H1 (cell line): ENCODE measurements at regions not wholly inside any gene's neighbourhood (a gene's known extent, or its start where the extent isn't known, plus 50 kb on each side); places are given as distances from the start of the nearest gene placed in this dataset.

Experiments
- CTCF ChIA-PET: fragments of 300-600 bp; sonication (Branson Sonifier 250); formaldehyde crosslinking; loops from one replicate; lab custom pipeline; 2021; ENCODE audit not compliant: partially characterized antibody; lab: Charles Lee
- POLR2A ChIA-PET: fragments of 300-600 bp; sonication (Branson Sonifier 250); formaldehyde crosslinking; loops from one replicate; lab custom pipeline; 2021; ENCODE audit warnings: inconsistent platforms; ENCODE audit not compliant: partially characterized antibody; lab: Charles Lee
- DNase-seq, 2 experiments: peaks; one replicate each; pipeline versions ENCODE4 v3.0.0 to v3.0.0-alpha.2; 2010 to 2022; ENCODE audit warnings: low spot score in 2 of 2, low read depth in 1 of 2, mixed read lengths in 1 of 2
- FAIRE-seq: peaks from 2 replicates; lab custom pipeline; 2011; peaks lifted over from hg19 to GRCh38; lab: Jason Lieb, UNC
- H2AFZ ChIP-seq: 2 replicates; pipeline ENCODE4 v1.8.1; 2012; ENCODE audit warnings: low read length, inconsistent platforms
- H2AK5ac ChIP-seq: 2 replicates; pipeline ENCODE4 v1.6.1; 2013; ENCODE audit warnings: low read depth, low read length
- H2BK120ac ChIP-seq: replicated peaks from 2 replicates; pipeline ENCODE3; 2013; ENCODE audit warnings: low read depth, low read length, inconsistent platforms
- H2BK12ac ChIP-seq: 2 replicates; pipeline ENCODE4 v1.6.1; 2013; ENCODE audit warnings: low read depth, low read length
- H2BK15ac ChIP-seq: 2 replicates; pipeline ENCODE4 v1.6.1; 2013; ENCODE audit warnings: low read length
- H2BK20ac ChIP-seq: 2 replicates; pipeline ENCODE4 v1.6.1; 2013; ENCODE audit warnings: low read length
- H2BK5ac ChIP-seq: 2 replicates; pipeline ENCODE4 v1.6.1; 2013; ENCODE audit warnings: low read depth, low read length
- H3K14ac ChIP-seq: 2 replicates; pipeline ENCODE4 v1.6.1; 2013; ENCODE audit warnings: inconsistent platforms; ENCODE audit not compliant: insufficient read length
- H3K18ac ChIP-seq: 2 replicates; pipeline ENCODE4 v1.6.1; 2013; ENCODE audit warnings: low read length; ENCODE audit errors: extremely low read depth
- H3K23ac ChIP-seq: 2 replicates; pipeline ENCODE4 v1.6.1; 2013; ENCODE audit warnings: inconsistent platforms; ENCODE audit not compliant: insufficient read length
- H3K23me2 ChIP-seq: 2 replicates; pipeline ENCODE4 v1.6.1; 2013; ENCODE audit warnings: low read depth, low read length
- H3K27ac ChIP-seq: 2 replicates; pipeline ENCODE4 v1.6.1; 2011; ENCODE audit warnings: low read depth, low read length, inconsistent platforms
- H3K27me3 ChIP-seq, 4 experiments: replicated peaks in 1 of 4; 1 replicate in 1 of 4; 2 replicates in 3 of 4; pipeline versions ENCODE4 v1.6.1 to v1.8.1; 2011 to 2013; ENCODE audit warnings: low read length in 3 of 4, mild to moderate bottlenecking in 3 of 4, inconsistent platforms in 2 of 4, mixed read lengths in 2 of 4, moderate library complexity in 1 of 4; ENCODE audit not compliant: control insufficient read depth in 3 of 4, insufficient read depth in 3 of 4; ENCODE audit errors: extremely low read depth in 1 of 4
- H3K36me3 ChIP-seq, 4 experiments: 2 replicates each; pipeline versions ENCODE4 v1.6.1 to v1.8.1; 2011 to 2013; ENCODE audit warnings: mild to moderate bottlenecking in 4 of 4, low read length in 3 of 4, moderate library complexity in 2 of 4, control low read depth in 1 of 4, inconsistent platforms in 1 of 4; ENCODE audit not compliant: insufficient read depth in 4 of 4, control insufficient read depth in 2 of 4
- H3K4ac ChIP-seq: replicated peaks from 2 replicates; pipeline ENCODE3; 2013; ENCODE audit warnings: low read length, low read depth, mixed read lengths, inconsistent platforms; ENCODE audit not compliant: insufficient read length
- H3K4me1 ChIP-seq, 4 experiments: replicated peaks in 1 of 4; 1 replicate in 1 of 4; 2 replicates in 3 of 4; pipeline versions ENCODE4 v1.6.1 to v1.8.1; 2011 to 2013; ENCODE audit warnings: low read length in 3 of 4, inconsistent platforms in 2 of 4, mixed read lengths in 1 of 4; ENCODE audit not compliant: insufficient read depth in 4 of 4, control insufficient read depth in 3 of 4
- H3K4me2 ChIP-seq, 2 experiments: 2 replicates each; pipeline versions ENCODE4 v1.6.1 to v1.8.1; 2011 to 2013; ENCODE audit warnings: low read depth in 2 of 2, low read length in 2 of 2, control low read depth in 1 of 2, inconsistent platforms in 1 of 2, mild to moderate bottlenecking in 1 of 2; ENCODE audit not compliant: insufficient read depth in 1 of 2
- H3K4me3 ChIP-seq, 4 experiments: fragments of 200-600, 300-600 bp in 1 of 4; sonication (generic), shearing (Covaris generic), sonication (Bioruptor Twin) in 1 of 4; 2 replicates each; pipeline versions ENCODE4 v1.5.1 to v1.8.1; 2011 to 2016; ENCODE audit warnings: low read length in 4 of 4, low read depth in 3 of 4, control low read depth in 2 of 4, inconsistent platforms in 2 of 4, mild to moderate bottlenecking in 2 of 4, mixed read lengths in 1 of 4, moderate library complexity in 1 of 4; ENCODE audit not compliant: insufficient read depth in 2 of 4; ENCODE audit errors: extremely low read depth in 1 of 4
- H3K56ac ChIP-seq: replicated peaks from 2 replicates; pipeline ENCODE3; 2013; ENCODE audit warnings: low read depth, mild to moderate bottlenecking, mixed read lengths, low read length, inconsistent platforms; ENCODE audit not compliant: insufficient read length
- H3K79me1 ChIP-seq: 2 replicates; pipeline ENCODE4 v1.6.1; 2013; ENCODE audit warnings: low read depth, low read length, control low read depth
- H3K79me2 ChIP-seq, 2 experiments: 2 replicates each; pipeline versions ENCODE4 v1.6.1 to v1.8.1; 2012 to 2013; ENCODE audit warnings: low read length in 2 of 2, mild to moderate bottlenecking in 2 of 2, inconsistent platforms in 1 of 2; ENCODE audit not compliant: insufficient read depth in 2 of 2, control insufficient read depth in 1 of 2
- H3K9ac ChIP-seq, 4 experiments: replicated peaks in 1 of 4; 1 replicate in 1 of 4; 2 replicates in 3 of 4; pipeline versions ENCODE4 v1.6.1 to v1.8.1; 2011 to 2013; ENCODE audit warnings: low read depth in 3 of 4, low read length in 3 of 4, control low read depth in 2 of 4, mild to moderate bottlenecking in 2 of 4, moderate library complexity in 2 of 4, inconsistent platforms in 1 of 4; ENCODE audit errors: extremely low read depth in 1 of 4
- H3K9me3 ChIP-seq, 2 experiments: 2 replicates each; pipeline versions ENCODE4 v1.6.1 to v1.8.1; 2012 to 2013; ENCODE audit warnings: mild to moderate bottlenecking in 2 of 2, moderate library complexity in 2 of 2, control low read depth in 1 of 2, inconsistent platforms in 1 of 2, low read depth in 1 of 2, low read length in 1 of 2, mixed read lengths in 1 of 2; ENCODE audit not compliant: insufficient read depth in 2 of 2
- H4K20me1 ChIP-seq, 2 experiments: replicated peaks in 1 of 2; 2 replicates each; pipeline versions ENCODE3 to v1.8.1; 2011 to 2013; ENCODE audit warnings: inconsistent platforms in 2 of 2, low read length in 2 of 2, mild to moderate bottlenecking in 1 of 2; ENCODE audit not compliant: insufficient read depth in 2 of 2, control insufficient read depth in 1 of 2
- H4K5ac ChIP-seq: 2 replicates; pipeline ENCODE4 v1.6.1; 2013; ENCODE audit warnings: low read length, low read depth, mixed read lengths, inconsistent platforms; ENCODE audit not compliant: insufficient read length
- H4K8ac ChIP-seq: 2 replicates; pipeline ENCODE4 v1.8.0; 2013; ENCODE audit warnings: mild to moderate bottlenecking, moderate library complexity, low read length, inconsistent platforms; ENCODE audit not compliant: insufficient read depth; ENCODE audit errors: extremely low read depth
- H4K91ac ChIP-seq: replicated peaks from 2 replicates; pipeline ENCODE3; 2013; ENCODE audit warnings: low read length, mixed read lengths, inconsistent platforms; ENCODE audit not compliant: insufficient read length
- GABPA ChIP-seq: IDR thresholded peaks from 2 replicates; pipeline ENCODE4 v1.6.1; 2011; ENCODE audit warnings: mild to moderate bottlenecking, low read length, moderate library complexity, borderline replicate concordance; ENCODE audit not compliant: insufficient read depth
- SIRT6 ChIP-seq: IDR thresholded peaks from one replicate; pipeline ENCODE4 v1.7.1; 2012; ENCODE audit warnings: low read length, inconsistent platforms

- Histone ChIP-seq H3K56ac (no peak overlapping the region), H4K5ac (no peak overlapping the region), H3K14ac (no peak overlapping the region), H2BK5ac (no peak overlapping the region), H3K27me3 (no peaks in the 10 kb centered on the region), H3K18ac (no peak overlapping the region), H3K4me3 (no peak overlapping the region), H4K91ac (no peak overlapping the region), H2BK15ac (no peak overlapping the region), H3K79me2 (no peaks in the 10 kb centered on the region), H2BK120ac (no peak overlapping the region), H3K79me1 (no peaks in the 10 kb centered on the region), H2AFZ (no peak overlapping the region), H3K4me1 (no peaks in the 10 kb centered on the region), H3K4ac (no peak overlapping the region), H3K23me2 (no peaks in the 10 kb centered on the region), H3K4me2 (no peak overlapping the region), H2AK5ac (no peak overlapping the region), H4K8ac (no peak overlapping the region), H2BK20ac (no peak overlapping the region), H3K27ac (no peak overlapping the region), H3K23ac (no peak overlapping the region), H3K9ac (no peak overlapping the region), H2BK12ac (no peak overlapping the region), H4K20me1 (no peaks in the 10 kb centered on the region), H3K9me3 (no peaks in the 10 kb centered on the region), H3K36me3 (no peaks in the 10 kb centered on the region)
- no peak for FAIRE-seq
- DNase-seq, result no peak
- POLR2A ChIA-PET, result no interaction called here
- CTCF ChIA-PET, result interaction anchor here (1.4 kb wide), 1 partner anchor 123 kb away, joined by 4 read pairs; no protein-coding TSS in a partner anchor
- TF ChIP-seq SIRT6 (no peak), GABPA (no peak)
Measured at GRCh38 chr5:145360936-145361335, 474.2 kb downstream of the PRELID2 start.
